ENCODE measurements at regions not wholly inside any gene's neighbourhood (a gene's known extent, or its start where the extent isn't known, plus 50 kb on each side); places are given as distances from the start of the nearest gene placed in this dataset.

DNA sequence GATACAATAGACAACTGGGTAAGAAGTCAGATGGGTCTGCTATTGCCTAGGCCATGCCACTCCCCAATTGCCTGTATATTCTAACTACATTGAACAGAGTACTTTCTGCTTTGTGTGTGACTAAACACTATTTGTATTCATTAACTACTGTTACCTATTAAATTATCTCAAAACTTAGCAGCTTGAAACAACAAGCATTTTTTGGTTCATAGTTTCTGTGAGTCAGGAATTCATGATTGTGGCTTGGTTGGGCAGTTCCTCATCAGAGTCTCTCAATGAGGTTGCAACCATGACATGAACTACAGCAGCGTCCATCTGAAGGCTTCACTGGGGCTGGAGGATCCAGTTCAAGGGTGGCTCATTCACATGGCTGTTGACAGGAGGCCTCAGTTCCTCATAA is 205.7 kb downstream of the EN1 start:
- H3K36me3 ChIP-seq: no peaks in the 10 kb centered on the region
- H3K27me3 ChIP-seq: peaks cover 0 to 2% (median 0%) of the 10 kb centered on the region in 9 donors
- no peak for ATAC-seq
- no peaks in the 10 kb centered on the region for H3K4me1 ChIP-seq
- DNase-seq: no peak
- TF ChIP-seq, protein P1, sequence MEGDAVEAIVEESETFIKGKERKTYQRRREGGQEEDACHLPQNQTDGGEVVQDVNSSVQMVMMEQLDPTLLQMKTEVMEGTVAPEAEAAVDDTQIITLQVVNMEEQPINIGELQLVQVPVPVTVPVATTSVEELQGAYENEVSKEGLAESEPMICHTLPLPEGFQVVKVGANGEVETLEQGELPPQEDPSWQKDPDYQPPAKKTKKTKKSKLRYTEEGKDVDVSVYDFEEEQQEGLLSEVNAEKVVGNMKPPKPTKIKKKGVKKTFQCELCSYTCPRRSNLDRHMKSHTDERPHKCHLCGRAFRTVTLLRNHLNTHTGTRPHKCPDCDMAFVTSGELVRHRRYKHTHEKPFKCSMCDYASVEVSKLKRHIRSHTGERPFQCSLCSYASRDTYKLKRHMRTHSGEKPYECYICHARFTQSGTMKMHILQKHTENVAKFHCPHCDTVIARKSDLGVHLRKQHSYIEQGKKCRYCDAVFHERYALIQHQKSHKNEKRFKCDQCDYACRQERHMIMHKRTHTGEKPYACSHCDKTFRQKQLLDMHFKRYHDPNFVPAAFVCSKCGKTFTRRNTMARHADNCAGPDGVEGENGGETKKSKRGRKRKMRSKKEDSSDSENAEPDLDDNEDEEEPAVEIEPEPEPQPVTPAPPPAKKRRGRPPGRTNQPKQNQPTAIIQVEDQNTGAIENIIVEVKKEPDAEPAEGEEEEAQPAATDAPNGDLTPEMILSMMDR (IDR thresholded peaks at IDR 0.05): no peak
- WGBS, 4 donors: 57 to 75% (median 58%) methylated on average over 1 of the region's 1 CpG
- no peak overlapping the region for H3K4me3 ChIP-seq
- H3K9me3 ChIP-seq: peaks cover 0 to 7% (median 0%) of the 10 kb centered on the region in 12 donors
- no peak overlapping the region for H3K27ac ChIP-seq
- intact Hi-C loops (cut with DNase I): no loop called here

DNA sequence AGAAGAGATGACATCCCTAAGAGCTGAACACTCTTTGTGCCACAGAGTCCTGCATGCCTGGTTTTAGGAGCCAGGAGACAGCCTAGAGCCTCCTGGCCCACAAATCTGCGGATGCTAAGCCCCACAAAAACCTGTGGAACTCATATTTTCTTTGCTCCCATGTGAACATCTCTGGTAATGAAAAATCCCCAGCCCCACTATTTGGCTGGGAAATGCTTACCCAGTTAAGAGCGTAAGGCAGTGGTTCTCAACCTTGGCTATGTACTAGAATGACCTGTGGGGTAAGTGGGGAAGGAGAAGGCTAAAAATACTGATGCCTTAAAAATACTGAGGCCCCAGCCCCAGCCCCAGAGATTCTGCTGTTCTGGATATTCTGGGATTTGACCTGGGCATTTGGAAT is 208.1 kb downstream of the EN1 start:
- Histone ChIP-seq H3K27ac (no peak overlapping the region), H3K4me3 (no peak overlapping the region), H3K27me3 (peaks cover 0 to 2% (median 0%) of the 10 kb centered on the region in 9 donors), H3K36me3 (no peaks in the 10 kb centered on the region), H3K4me1 (no peaks in the 10 kb centered on the region), H3K9me3 (peaks cover 0 to 8% (median 0%) of the 10 kb centered on the region in 12 donors)
- DNase-seq (no peak), ATAC-seq (no peak)
- TF ChIP-seq POLR2A (IDR thresholded peaks at IDR 0.05): no peak
- TF ChIP-seq, protein P1 (IDR thresholded peaks at IDR 0.05): no peak
- WGBS, 4 donors: 68 to 89% (median 82%) methylated on average over 2 of the region's 2 CpGs
- intact Hi-C loops (cut with DNase I): no loop called here

DNA sequence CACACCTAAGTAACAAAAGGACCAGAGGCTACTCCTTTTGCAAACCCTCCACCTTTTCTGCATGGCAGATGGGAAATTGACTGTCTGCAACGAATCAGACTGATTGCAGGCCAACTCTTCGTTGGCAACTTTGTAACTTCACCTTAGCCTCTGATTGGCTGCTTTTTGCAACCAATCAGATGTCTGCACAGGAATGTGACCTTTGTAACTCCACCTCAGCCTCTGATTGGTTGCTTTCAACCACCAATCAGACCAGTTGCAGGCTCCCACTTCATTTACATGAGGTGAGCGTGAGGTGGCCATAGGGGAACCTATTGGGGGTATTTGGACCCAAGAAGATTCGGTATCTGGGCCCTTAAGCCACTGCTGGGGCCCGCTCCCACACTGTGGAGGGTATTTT is 209.0 kb downstream of the EN1 start:
- no peak for TF ChIP-seq POLR2A (IDR thresholded peaks at IDR 0.05)
- TF ChIP-seq, protein P1 (IDR thresholded peaks at IDR 0.05): no peak
- WGBS, 4 donors: 63 to 78% (median 72%) methylated on average over 5 of the region's 5 CpGs

DNA sequence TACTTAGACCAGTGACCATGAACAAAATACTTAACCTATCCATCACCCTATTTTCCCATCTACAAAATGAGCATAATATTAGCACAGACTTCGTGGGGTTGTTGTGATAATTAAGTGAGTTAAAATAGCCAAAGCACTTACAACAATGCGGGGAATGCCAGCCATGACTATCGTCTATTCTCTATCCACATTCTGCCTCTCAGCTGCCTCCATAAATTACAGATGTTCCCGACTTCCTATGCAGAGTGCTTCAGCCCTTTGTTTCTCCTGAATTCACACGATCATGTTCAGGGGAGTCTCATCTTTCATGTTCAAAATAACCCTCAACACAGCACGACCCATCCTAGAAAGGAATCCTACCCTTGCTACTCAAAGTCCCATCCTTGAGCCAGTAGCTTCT is 211.6 kb downstream of the EN1 start:
- no peaks in the 10 kb centered on the region for H3K36me3 ChIP-seq
- TF ChIP-seq POLR2A (IDR thresholded peaks at IDR 0.05): no peak
- TF ChIP-seq, protein P1 (IDR thresholded peaks at IDR 0.05): no peak
- peaks cover 0 to 2% (median 0%) of the 10 kb centered on the region in 9 donors for H3K27me3 ChIP-seq
- intact Hi-C loops (cut with DNase I): no loop called here
- ATAC-seq: no peak
- peaks cover 0 to 8% (median 0%) of the 10 kb centered on the region in 12 donors for H3K9me3 ChIP-seq
- DNase-seq: no peak
- WGBS, 4 donors: 34 to 50% (median 39%) methylated on average over 6 of the region's 6 CpGs
- no peak overlapping the region for H3K27ac ChIP-seq
- no peaks in the 10 kb centered on the region for H3K4me1 ChIP-seq
- no peak overlapping the region for H3K4me3 ChIP-seq

More for the DNA sequence above, 209.0 kb downstream of the EN1 start:
- Histone ChIP-seq H3K4me1 (no peaks in the 10 kb centered on the region), H3K4me3 (no peak overlapping the region), H3K36me3 (no peaks in the 10 kb centered on the region), H3K9me3 (peaks cover 0 to 8% (median 0%) of the 10 kb centered on the region in 12 donors), H3K27ac (no peak overlapping the region), H3K27me3 (peaks cover 0 to 2% (median 0%) of the 10 kb centered on the region in 9 donors)
- intact Hi-C loops (cut with DNase I): no loop called here
- ATAC-seq (no peak), DNase-seq (no peak)
